ENCODE measurements at regions not wholly inside any gene's neighbourhood (a gene's known extent, or its start where the extent isn't known, plus 50 kb on each side); places are given as distances from the start of the nearest gene placed in this dataset.

DNA sequence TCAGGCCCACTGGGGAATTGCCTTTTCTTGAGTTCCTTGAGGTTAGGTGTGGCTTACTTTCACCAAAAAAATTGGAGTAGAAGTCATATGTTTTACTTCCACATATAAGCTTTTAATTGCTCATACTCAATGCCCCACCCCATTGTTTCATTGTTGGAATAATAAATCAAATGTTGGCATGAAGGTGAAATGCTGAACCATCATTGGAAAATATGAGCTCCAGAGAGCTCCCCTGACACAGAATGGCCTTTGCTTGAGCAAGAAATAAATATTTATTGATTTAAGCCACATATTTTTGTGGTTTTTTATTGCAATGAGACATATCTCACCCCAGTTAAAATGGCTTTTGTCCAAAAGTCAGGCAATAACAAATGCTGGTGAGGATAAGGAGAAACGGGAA lies 167.3 kb upstream of the SRD5A2 start:
- Histone ChIP-seq H3K4me1 (no peaks in the 10 kb centered on the region), H3K27ac (no peak overlapping the region), H3K9me3 (peaks cover 10% of the 10 kb centered on the region), H3K36me3 (no peaks in the 10 kb centered on the region), H3K4me3 (no peak overlapping the region), H3K27me3 (no peaks in the 10 kb centered on the region)
- DNase-seq (ENCODE audit: low spot score in 2 of 2) = no peak
- whole genome bisulfite sequencing = 70% methylated on average over 1 of the region's 1 CpG
- TF ChIP-seq POLR2A (IDR thresholded peaks at IDR 0.05) (no peak), POLR2AphosphoS5 (IDR thresholded peaks at IDR 0.05) (no peak), EP300 (IDR thresholded peaks at IDR 0.05) (no peak)
- TF ChIP-seq, protein P1, sequence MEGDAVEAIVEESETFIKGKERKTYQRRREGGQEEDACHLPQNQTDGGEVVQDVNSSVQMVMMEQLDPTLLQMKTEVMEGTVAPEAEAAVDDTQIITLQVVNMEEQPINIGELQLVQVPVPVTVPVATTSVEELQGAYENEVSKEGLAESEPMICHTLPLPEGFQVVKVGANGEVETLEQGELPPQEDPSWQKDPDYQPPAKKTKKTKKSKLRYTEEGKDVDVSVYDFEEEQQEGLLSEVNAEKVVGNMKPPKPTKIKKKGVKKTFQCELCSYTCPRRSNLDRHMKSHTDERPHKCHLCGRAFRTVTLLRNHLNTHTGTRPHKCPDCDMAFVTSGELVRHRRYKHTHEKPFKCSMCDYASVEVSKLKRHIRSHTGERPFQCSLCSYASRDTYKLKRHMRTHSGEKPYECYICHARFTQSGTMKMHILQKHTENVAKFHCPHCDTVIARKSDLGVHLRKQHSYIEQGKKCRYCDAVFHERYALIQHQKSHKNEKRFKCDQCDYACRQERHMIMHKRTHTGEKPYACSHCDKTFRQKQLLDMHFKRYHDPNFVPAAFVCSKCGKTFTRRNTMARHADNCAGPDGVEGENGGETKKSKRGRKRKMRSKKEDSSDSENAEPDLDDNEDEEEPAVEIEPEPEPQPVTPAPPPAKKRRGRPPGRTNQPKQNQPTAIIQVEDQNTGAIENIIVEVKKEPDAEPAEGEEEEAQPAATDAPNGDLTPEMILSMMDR (IDR thresholded peaks at IDR 0.05) = no peak

DNA sequence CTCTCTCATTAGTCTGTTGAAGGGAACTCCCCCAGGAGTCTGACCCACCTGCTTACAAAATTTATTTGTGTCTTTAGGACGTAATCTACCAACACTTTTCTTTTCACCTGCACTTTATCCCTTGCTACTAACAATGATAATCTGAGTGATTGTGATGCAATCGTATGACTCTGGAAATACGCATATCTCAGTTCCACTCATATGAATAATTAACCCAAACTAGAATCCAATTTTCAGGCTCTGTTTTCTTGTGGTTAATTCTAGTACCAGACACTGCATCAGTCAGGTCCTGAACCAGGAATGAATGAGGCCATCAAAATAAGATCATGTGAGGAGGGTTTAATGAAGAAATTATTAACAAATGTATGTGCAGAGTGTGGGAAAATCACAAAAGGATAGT lies 158.4 kb upstream of the SRD5A2 start:
- H3K4me1 ChIP-seq = no peaks in the 10 kb centered on the region
- TF ChIP-seq POLR2A (IDR thresholded peaks at IDR 0.05) (no peak), EP300 (IDR thresholded peaks at IDR 0.05) (no peak), POLR2AphosphoS5 (IDR thresholded peaks at IDR 0.05) (no peak)
- TF ChIP-seq, protein P1 (IDR thresholded peaks at IDR 0.05) = no peak
- no peak overlapping the region for H3K27ac ChIP-seq
- H3K27me3 ChIP-seq = no peaks in the 10 kb centered on the region
- 93% methylated on average over 3 of the region's 3 CpGs for WGBS
- no peak for DNase-seq (ENCODE audit: low spot score in 2 of 2)
- no peak overlapping the region for H3K4me3 ChIP-seq
- no peaks in the 10 kb centered on the region for H3K9me3 ChIP-seq
- no peaks in the 10 kb centered on the region for H3K36me3 ChIP-seq

- no peaks in the 10 kb centered on the region for H3K36me3 ChIP-seq
- WGBS = 82% methylated on average over 6 of the region's 6 CpGs
- H3K27ac ChIP-seq = no peak overlapping the region
- no peaks in the 10 kb centered on the region for H3K4me1 ChIP-seq
- no peaks in the 10 kb centered on the region for H3K9me3 ChIP-seq
- TF ChIP-seq POLR2A (IDR thresholded peaks at IDR 0.05) (no peak), EP300 (IDR thresholded peaks at IDR 0.05) (no peak), POLR2AphosphoS5 (IDR thresholded peaks at IDR 0.05) (no peak)
- TF ChIP-seq, protein P1 (IDR thresholded peaks at IDR 0.05) = no peak
- no peak for DNase-seq (ENCODE audit: low spot score in 2 of 2)
- no peaks in the 10 kb centered on the region for H3K27me3 ChIP-seq
- no peak overlapping the region for H3K4me3 ChIP-seq
These were observed 156.1 kb upstream of the SRD5A2 start for GRCh38 chr2:31736695-31737454.

GRCh38 chr2:31735716-31736115 lies 155.0 kb upstream of the SRD5A2 start:
- no peak for DNase-seq (ENCODE audit: low spot score in 2 of 2)
- Histone ChIP-seq H3K27ac (no peak overlapping the region), H3K27me3 (no peaks in the 10 kb centered on the region), H3K36me3 (no peaks in the 10 kb centered on the region), H3K9me3 (no peaks in the 10 kb centered on the region), H3K4me3 (no peak overlapping the region), H3K4me1 (no peaks in the 10 kb centered on the region)
- TF ChIP-seq POLR2A (IDR thresholded peaks at IDR 0.05) = no peak
- no peak for TF ChIP-seq EP300 (IDR thresholded peaks at IDR 0.05)
- TF ChIP-seq, protein P1 (IDR thresholded peaks at IDR 0.05) = no peak
- no peak for TF ChIP-seq POLR2AphosphoS5 (IDR thresholded peaks at IDR 0.05)
- 89% methylated on average over 2 of the region's 2 CpGs for WGBS

DNA sequence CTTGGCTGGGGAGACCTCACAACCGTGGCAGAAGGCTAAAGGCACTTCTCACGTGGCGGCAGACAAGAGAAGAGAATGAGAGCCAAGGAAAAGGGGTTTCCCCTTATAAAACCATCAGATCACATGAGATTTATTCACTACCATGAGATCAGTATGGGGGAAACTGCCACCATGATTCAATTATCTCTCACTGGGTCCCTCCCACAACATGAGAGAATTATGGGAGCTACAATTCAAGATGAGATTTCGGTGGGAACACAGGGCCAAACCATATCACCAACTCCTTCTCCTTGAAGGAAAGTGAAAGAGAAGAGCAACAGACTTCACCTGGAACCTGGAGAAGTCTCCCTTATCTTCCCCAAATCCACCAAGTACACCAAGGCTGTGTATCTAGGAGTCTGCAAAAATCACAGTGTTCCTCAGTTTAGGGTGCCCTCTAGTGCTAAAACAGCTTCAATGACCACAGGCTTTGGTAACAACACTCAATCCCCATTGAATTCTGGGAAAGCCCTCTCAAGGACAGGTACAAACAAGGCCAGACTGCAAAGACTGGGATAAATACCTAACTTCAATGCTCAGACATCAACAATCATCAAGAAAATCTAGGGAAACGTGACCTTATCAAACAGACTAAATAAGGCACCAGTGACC lies 148.8 kb upstream of the SRD5A2 start:
- no peak for DNase-seq (ENCODE audit: low spot score in 2 of 2)
- TF ChIP-seq POLR2A (IDR thresholded peaks at IDR 0.05) = no peak
- no peak for TF ChIP-seq POLR2AphosphoS5 (IDR thresholded peaks at IDR 0.05)
- no peak for TF ChIP-seq EP300 (IDR thresholded peaks at IDR 0.05)
- TF ChIP-seq, protein P1 (IDR thresholded peaks at IDR 0.05) = no peak
- 80% methylated on average over 5 of the region's 5 CpGs for WGBS

More for the DNA sequence above, 148.8 kb upstream of the SRD5A2 start:
- Histone ChIP-seq H3K4me1 (no peaks in the 10 kb centered on the region), H3K27ac (no peak overlapping the region), H3K36me3 (no peaks in the 10 kb centered on the region), H3K27me3 (no peaks in the 10 kb centered on the region), H3K9me3 (no peaks in the 10 kb centered on the region), H3K4me3 (no peak overlapping the region)
